22Rv1 (cell line): ENCODE measurements at regions not wholly inside any gene's neighbourhood (a gene's known extent, or its start where the extent isn't known, plus 50 kb on each side); places are given as distances from the start of the nearest gene placed in this dataset.

Experiments used
- ZFX ChIP-seq: fragments of 450-650 bp; IDR thresholded peaks from 2 replicates; pipeline ENCODE4 v1.6.1; 2017; ENCODE audit warnings: antibody characterized with exemption, borderline replicate concordance
- TF ChIP-seq, protein P1 (sequence below): fragments of 450-650 bp; IDR thresholded peaks from 2 replicates; pipeline ENCODE4 v1.5.1; 2017; ENCODE audit warnings: mild to moderate bottlenecking

DNA sequence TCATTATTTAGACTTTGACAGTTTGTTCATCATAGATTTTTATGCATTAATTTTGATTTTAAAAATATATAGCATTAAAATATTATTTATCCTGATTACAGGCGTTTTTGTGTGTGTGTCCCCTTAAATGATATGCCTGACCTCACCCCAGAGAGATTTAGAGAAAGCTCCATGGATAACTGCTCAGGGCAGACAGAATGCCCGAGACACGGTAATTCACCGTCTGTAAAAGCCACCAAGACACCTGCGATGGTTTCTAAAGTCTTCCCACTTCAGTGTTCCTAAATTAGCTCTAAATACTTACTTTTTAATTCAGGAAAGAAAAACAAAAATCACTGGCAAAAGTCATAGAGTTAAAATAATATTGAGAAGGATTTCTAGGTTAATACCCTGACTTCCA is 350.6 kb upstream of the RUNX1 start:
- TF ChIP-seq, protein P1, sequence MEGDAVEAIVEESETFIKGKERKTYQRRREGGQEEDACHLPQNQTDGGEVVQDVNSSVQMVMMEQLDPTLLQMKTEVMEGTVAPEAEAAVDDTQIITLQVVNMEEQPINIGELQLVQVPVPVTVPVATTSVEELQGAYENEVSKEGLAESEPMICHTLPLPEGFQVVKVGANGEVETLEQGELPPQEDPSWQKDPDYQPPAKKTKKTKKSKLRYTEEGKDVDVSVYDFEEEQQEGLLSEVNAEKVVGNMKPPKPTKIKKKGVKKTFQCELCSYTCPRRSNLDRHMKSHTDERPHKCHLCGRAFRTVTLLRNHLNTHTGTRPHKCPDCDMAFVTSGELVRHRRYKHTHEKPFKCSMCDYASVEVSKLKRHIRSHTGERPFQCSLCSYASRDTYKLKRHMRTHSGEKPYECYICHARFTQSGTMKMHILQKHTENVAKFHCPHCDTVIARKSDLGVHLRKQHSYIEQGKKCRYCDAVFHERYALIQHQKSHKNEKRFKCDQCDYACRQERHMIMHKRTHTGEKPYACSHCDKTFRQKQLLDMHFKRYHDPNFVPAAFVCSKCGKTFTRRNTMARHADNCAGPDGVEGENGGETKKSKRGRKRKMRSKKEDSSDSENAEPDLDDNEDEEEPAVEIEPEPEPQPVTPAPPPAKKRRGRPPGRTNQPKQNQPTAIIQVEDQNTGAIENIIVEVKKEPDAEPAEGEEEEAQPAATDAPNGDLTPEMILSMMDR: no peak
- no peak for TF ChIP-seq ZFX
